SHP77 (cell line): ENCODE measurements at regions not wholly inside any gene's neighbourhood (a gene's known extent, or its start where the extent isn't known, plus 50 kb on each side); places are given as distances from the start of the nearest gene placed in this dataset.
"Not testable (repeated sequence)": the region's sequence is repeated elsewhere in the genome, so short reads cannot be mapped to it uniquely, and the experiment has no call there.

Source experiments
- DNase-seq, 2 experiments: peaks; one replicate each; lab custom pipeline; 2025; lab: John Stamatoyannopoulos, UW

GRCh38 chr1:217039926-217040325 lies 316.7 kb upstream of the ESRRG start:
- no peak for DNase-seq

- not testable (repeated sequence) for DNase-seq
Observed at GRCh38 chr1:217039139-217039538, 315.9 kb upstream of the ESRRG start.

GRCh38 chr1:217036757-217037156 lies 313.5 kb upstream of the ESRRG start:
- DNase-seq: no peak

GRCh38 chr1:217032715-217033367 lies 309.6 kb upstream of the ESRRG start:
- DNase-seq: no peak

DNA sequence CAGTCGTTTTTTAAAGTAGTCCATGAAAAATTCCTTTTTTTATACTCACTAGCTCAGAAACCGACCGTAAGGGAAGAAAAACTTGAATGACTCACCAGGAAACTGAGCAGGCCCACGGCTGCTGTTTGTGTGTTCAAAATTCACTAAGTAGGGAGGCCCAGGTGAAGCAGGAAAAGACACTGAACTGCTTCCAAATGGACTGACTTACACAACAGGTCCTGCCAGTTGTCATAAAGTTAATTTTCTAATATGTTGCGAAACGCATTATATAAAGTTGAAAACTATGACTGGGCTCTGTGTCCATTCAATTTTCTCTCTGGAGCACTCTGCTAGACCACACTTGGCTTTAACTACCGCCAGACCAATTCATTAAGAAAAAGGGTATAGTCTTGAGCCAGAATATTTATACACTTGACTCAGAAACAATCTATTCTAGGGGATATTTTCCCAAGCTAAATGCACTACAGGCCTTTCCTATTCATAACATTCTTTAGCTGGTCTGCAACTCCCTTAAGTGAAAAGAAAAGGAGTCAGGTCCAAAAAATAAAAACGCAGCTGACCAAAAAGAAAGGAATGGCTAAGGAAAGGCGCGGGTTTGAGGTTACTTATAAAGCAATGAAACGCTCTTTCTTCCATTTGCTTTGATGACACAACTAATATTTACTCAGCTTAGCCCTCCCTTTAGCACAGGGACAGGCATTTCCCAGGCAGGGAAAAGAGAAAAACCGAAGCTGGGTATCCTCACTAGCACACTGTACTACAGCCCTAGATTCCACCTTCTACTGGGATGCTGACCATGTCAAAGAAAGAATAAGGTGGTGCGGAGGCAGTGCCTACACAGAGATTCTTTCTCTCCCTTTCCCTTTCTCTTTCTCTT lies 306.3 kb upstream of the ESRRG start:
- DNase-seq: peak; percentile 5 to 14

DNA sequence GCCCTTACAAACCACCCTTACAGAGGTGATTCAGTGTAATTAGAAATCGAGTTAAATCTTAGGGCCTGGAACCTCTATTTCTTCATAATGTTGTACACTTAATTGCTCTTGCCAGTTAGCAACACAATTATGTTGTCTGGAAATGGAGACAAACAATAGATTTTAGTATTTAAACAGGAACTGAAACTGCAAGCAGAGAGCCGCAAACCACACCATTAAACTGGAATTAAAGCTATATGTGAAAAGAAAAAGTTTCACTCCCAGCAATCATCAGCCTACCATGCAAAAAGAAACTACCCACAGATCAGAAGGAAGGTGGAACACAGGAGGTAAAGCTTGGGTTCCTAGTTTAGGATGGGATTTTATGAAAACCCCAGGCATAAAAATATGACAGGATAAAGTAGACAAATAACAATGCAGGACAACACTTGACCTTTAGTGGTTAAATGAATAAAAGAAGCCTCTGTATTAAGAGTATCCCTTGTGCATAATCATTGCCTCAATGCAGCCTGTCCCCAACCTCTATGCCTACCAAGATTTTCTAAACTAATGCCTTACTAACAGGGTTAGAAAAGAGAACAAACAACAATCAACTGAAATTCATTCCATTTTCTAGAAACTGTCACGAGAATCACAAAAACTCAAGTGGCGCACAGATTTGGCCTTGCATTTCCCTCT lies 304.3 kb upstream of the ESRRG start:
- DNase-seq: no peak

DNA sequence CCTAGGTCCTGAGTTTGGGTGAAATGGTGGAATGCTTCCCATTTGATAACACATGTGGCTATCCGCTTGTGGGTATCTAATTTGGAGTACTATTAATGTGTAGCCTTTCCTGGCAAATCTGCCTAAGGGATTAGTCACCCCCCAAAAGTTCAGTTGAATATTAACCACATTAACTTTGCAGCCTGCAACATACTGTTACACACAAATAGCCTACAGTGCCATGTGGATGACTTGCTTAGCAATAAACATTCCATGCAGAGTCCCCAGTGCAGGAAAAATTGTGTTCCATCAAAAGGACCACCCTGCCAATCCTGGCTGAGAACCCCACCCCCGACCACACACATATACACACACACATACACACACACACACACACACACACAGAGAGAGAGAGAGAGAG lies 303.3 kb upstream of the ESRRG start:
- DNase-seq: no peak

GRCh38 chr1:217025381-217025780 lies 302.2 kb upstream of the ESRRG start:
- DNase-seq: no peak

- DNase-seq: no peak
Observed at GRCh38 chr1:217024911-217025310, 301.7 kb upstream of the ESRRG start.

- no peak for DNase-seq
Observed at GRCh38 chr1:217021956-217022355, 298.7 kb upstream of the ESRRG start.

GRCh38 chr1:217021400-217021799 lies 298.2 kb upstream of the ESRRG start:
- DNase-seq: no peak

- no peak for DNase-seq
Observed at GRCh38 chr1:217019475-217019874, 296.2 kb upstream of the ESRRG start.

DNA sequence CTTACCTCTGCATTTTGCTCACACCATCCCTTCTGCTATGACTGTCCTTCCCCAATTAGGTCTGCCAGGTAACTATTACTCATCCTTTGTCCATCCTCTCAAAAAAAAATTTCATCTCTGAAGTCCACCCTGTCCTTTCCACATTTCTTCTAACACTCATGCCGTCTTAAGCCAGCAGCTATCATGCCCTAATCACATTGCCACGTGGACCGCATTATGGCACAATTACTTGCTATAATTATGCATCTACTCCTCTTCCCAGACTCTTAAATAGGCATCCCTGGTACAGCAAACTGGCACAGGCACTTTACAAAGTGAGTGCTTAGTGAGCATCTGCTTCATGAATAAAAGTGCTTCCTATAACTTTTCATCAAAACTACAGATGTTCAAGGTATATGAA lies 295.4 kb upstream of the ESRRG start:
- no peak for DNase-seq

DNA sequence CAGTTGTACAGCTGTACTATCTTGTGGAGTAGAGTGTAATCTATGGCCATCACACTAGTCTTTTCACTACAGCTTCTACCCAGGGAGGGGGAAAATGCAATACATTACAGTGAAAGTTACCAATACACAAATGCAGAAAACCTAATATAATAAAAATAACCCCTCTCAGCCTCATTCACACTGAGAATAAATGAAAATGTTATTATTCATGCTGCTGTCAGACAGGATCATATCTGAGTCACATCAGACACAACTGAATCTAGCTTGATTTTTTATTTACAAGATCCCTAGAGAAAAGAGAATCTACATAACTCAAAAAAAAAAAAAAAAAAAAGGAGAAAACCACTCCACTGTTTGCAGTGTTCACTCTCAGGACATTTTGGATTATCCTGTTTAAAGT lies 293.9 kb upstream of the ESRRG start:
- no peak for DNase-seq

- no peak for DNase-seq
Observed at GRCh38 chr1:217014066-217014465, 290.8 kb upstream of the ESRRG start.

DNA sequence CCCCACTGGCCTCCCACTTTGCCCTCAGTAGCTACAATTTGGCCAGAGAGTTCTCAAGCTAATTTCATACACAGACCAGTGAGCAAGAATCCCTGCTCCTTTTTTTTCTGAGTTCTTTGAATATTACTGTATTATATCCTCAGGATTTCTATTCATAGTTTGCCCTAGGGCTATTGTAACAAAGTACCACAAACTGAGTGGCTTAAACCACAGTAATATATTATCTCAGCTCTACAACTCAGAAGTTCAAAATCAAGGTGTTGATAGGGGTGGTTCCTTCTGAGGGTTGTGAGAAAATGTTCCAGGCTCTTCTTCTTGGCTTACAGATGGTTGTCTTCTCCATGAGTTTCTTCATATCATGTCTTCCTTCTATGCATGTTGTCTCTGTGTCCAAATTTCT lies 289.4 kb upstream of the ESRRG start:
- no peak for DNase-seq

GRCh38 chr1:217011097-217011496 lies 287.9 kb upstream of the ESRRG start:
- no peak for DNase-seq

DNA sequence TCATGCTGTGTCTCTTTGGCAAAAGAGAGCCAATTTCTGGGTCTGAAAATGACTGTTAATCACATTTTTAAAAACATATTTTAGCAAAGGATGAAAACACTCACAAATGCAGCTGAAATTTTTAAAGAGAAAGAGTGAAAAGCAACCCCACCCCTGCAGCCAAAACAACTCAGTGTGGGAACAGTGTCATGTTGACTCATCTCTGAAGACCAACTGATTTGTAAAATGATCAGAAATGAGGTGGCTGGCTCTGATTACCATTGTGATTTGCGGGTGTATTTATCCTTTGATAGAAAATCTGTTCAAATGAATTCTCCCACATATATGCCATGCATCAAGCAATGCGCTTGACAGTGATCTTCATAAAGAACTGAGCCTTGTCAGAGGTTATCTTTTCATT lies 287.0 kb upstream of the ESRRG start:
- no peak for DNase-seq

DNA sequence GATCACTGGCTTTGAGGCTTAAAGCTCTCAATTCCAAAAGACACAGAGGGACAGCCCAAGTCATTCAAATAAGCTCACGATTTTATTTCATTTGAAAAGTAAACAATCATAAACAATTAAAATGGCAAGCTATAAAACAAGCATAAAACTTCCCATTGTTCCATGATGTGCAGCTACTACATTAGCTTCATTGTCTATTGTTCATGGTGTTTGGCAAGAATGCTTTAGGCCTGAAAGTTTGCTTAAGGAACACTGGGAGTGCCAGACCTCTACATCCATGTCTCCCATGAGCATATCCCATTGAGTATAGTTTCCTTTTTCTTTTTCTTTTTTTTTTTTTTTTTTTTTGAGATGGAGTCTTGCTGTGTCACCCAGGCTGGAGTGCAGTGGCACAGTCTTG lies 286.1 kb upstream of the ESRRG start:
- DNase-seq: no peak

DNA sequence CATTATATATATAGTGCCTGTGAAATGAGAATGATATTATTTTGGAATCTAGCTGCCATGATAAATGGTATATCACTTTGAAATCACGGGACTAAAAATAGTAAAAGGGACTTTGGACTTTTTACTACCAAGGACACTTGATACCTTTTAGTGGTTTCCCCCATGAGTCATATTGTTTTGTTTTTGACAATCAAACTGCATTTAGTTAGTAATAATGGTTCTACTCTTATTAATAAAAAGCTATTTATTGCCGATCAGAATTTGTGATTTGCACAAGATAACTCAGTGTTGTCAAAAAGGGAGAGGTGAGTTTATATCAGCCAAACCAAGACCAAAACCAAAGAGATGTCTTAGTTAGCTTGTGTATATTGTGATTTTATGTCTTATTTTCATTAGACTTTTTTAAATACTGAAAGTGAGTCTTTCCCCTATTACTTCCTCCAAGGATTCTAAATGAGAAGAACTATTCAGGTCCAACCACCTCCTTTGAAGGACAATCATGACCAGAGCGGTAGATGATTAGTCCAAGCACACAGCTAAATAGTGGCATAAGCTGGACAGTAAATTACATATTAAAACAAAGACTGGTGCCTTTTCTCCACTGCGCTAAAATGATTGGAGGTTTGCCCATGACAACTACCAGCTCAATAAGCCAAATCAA lies 281.7 kb upstream of the ESRRG start:
- DNase-seq: no peak

GRCh38 chr1:217003355-217003754 lies 280.1 kb upstream of the ESRRG start:
- no peak for DNase-seq

GRCh38 chr1:216997831-216998230 lies 274.6 kb upstream of the ESRRG start:
- DNase-seq: no peak
